Vagina (tissue), 2 donors: ENCODE measurements at regions not wholly inside any gene's neighbourhood (a gene's known extent, or its start where the extent isn't known, plus 50 kb on each side); places are given as distances from the start of the nearest gene placed in this dataset.

Source experiments
- DNase-seq, 2 donors: peaks; one replicate each; pipeline ENCODE4 v3.0.0-alpha.2; 2017; ENCODE audit errors: extremely low spot score in 2 of 2
- H3K27ac ChIP-seq: fragments of 200-600 bp; sonication (generic); one replicate; pipeline ENCODE4 v1.5.1; 2019
- H3K27me3 ChIP-seq: fragments of 200-600 bp; sonication (generic); one replicate; pipeline ENCODE4 v1.5.1; 2019
- H3K36me3 ChIP-seq, 2 donors: fragments of 200-600 bp; sonication (generic); one replicate each; pipeline ENCODE4 v1.5.1; 2017 to 2019
- H3K4me1 ChIP-seq: fragments of 200-600 bp; sonication (generic); one replicate; pipeline ENCODE4 v1.5.1; 2019
- H3K4me3 ChIP-seq, 2 donors: fragments of 200-600 bp; sonication (generic); 1 replicate in 1 of 2; 2 replicates in 1 of 2; pipeline ENCODE4 v1.5.1; 2016 to 2019
- H3K9me3 ChIP-seq: fragments of 200-600 bp; sonication (generic); one replicate; pipeline ENCODE4 v1.5.1; 2019
- CTCF ChIP-seq, 3 experiments: fragments of 450-650 bp in 2 of 3; fragments of 200-600 bp in 1 of 3; sonication (generic) in 1 of 3; IDR thresholded peaks; one replicate each; pipeline ENCODE4 v1.5.1; 2017 to 2019; ENCODE audit warnings: antibody characterized with exemption in 3 of 3, mild to moderate bottlenecking in 2 of 3, moderate library complexity in 2 of 3
- POLR2A ChIP-seq, 2 donors: fragments of 450-650 bp; IDR thresholded peaks; one replicate each; pipeline ENCODE4 v1.6.1; 2017; ENCODE audit warnings: antibody characterized with exemption in 2 of 2, mild to moderate bottlenecking in 2 of 2, moderate library complexity in 2 of 2
- POLR2AphosphoS5 ChIP-seq, 2 donors: sonication (generic); formaldehyde crosslinking; IDR thresholded peaks; one replicate each; pipeline ENCODE4 v1.9.0; 2017; ENCODE audit warnings: antibody characterized with exemption in 2 of 2, mild to moderate bottlenecking in 2 of 2, low read depth in 1 of 2; ENCODE audit not compliant: insufficient read depth in 1 of 2
- intact Hi-C: fragments of 100-400 bp; cut with DNase I; formaldehyde crosslinking; loops from one replicate; pipeline ENCODE4 v1.15.1; 2023

- no peaks in the 10 kb centered on the region for H3K9me3 ChIP-seq
- no peaks in the 10 kb centered on the region for H3K36me3 ChIP-seq
- H3K4me3 ChIP-seq: no peak overlapping the region
- TF ChIP-seq POLR2AphosphoS5 (IDR thresholded peaks at IDR 0.05; ENCODE audit: insufficient read depth in 1 of 2, low read depth in 1 of 2) (no peak), CTCF (IDR thresholded peaks at IDR 0.05) (no peak), POLR2A (IDR thresholded peaks at IDR 0.05) (no peak)
- intact Hi-C loops: no loop called here
- no peak overlapping the region for H3K27ac ChIP-seq
- no peaks in the 10 kb centered on the region for H3K4me1 ChIP-seq
- H3K27me3 ChIP-seq: no peaks in the 10 kb centered on the region
- no peak for DNase-seq
Measured at GRCh38 chr13:84927442-84928169, 871.6 kb downstream of the SLITRK6 start.

- intact Hi-C loops: no loop called here
- TF ChIP-seq CTCF (IDR thresholded peaks at IDR 0.05) (no peak), POLR2AphosphoS5 (IDR thresholded peaks at IDR 0.05; ENCODE audit: insufficient read depth in 1 of 2, low read depth in 1 of 2) (no peak), POLR2A (IDR thresholded peaks at IDR 0.05) (no peak)
- no peaks in the 10 kb centered on the region for H3K36me3 ChIP-seq
- no peak overlapping the region for H3K27ac ChIP-seq
- H3K4me1 ChIP-seq: no peaks in the 10 kb centered on the region
- H3K27me3 ChIP-seq: no peaks in the 10 kb centered on the region
- H3K4me3 ChIP-seq: no peak overlapping the region
- H3K9me3 ChIP-seq: no peaks in the 10 kb centered on the region
- DNase-seq: no peak
Measured at GRCh38 chr13:84925443-84925842, 873.8 kb downstream of the SLITRK6 start.

GRCh38 chr13:84923831-84924230 lies 875.4 kb downstream of the SLITRK6 start:
- Histone ChIP-seq H3K4me1 (no peaks in the 10 kb centered on the region), H3K9me3 (no peaks in the 10 kb centered on the region), H3K36me3 (no peaks in the 10 kb centered on the region), H3K27ac (no peak overlapping the region), H3K4me3 (no peak overlapping the region), H3K27me3 (no peaks in the 10 kb centered on the region)
- TF ChIP-seq POLR2A (IDR thresholded peaks at IDR 0.05): no peak
- TF ChIP-seq CTCF (IDR thresholded peaks at IDR 0.05): no peak
- TF ChIP-seq POLR2AphosphoS5 (IDR thresholded peaks at IDR 0.05; ENCODE audit: insufficient read depth in 1 of 2, low read depth in 1 of 2): no peak
- no peak for DNase-seq
- intact Hi-C loops: no loop called here

GRCh38 chr13:84917252-84917878 lies 881.9 kb downstream of the SLITRK6 start:
- Histone ChIP-seq H3K4me1 (no peaks in the 10 kb centered on the region), H3K36me3 (no peaks in the 10 kb centered on the region), H3K27me3 (no peaks in the 10 kb centered on the region), H3K4me3 (no peak overlapping the region), H3K9me3 (no peaks in the 10 kb centered on the region), H3K27ac (no peak overlapping the region)
- TF ChIP-seq CTCF (IDR thresholded peaks at IDR 0.05): peak in 2 of 3 experiments; percentile 29 to 31
- no peak for TF ChIP-seq POLR2A (IDR thresholded peaks at IDR 0.05)
- TF ChIP-seq POLR2AphosphoS5 (IDR thresholded peaks at IDR 0.05; ENCODE audit: insufficient read depth in 1 of 2, low read depth in 1 of 2): no peak
- intact Hi-C loops: no loop called here
- no peak for DNase-seq

- Histone ChIP-seq H3K4me3 (no peak overlapping the region), H3K27ac (no peak overlapping the region), H3K4me1 (no peaks in the 10 kb centered on the region), H3K36me3 (no peaks in the 10 kb centered on the region), H3K27me3 (no peaks in the 10 kb centered on the region), H3K9me3 (no peaks in the 10 kb centered on the region)
- DNase-seq: no peak
- TF ChIP-seq POLR2A (IDR thresholded peaks at IDR 0.05) (no peak), CTCF (IDR thresholded peaks at IDR 0.05) (no peak)
- intact Hi-C loops: no loop called here
Measured at GRCh38 chr13:84912720-84913119, 886.5 kb downstream of the SLITRK6 start.
